ENCODE measurements at regions not wholly inside any gene's neighbourhood (a gene's known extent, or its start where the extent isn't known, plus 50 kb on each side); places are given as distances from the start of the nearest gene placed in this dataset.

GRCh38 chr10:6795541-6795940, 215.5 kb upstream of the PRKCQ start:
- BruUV-seq (replicated peaks), result no TSS peak
- ChIA-PET POLR2A (no interaction called here), CTCF (ENCODE audit: low intra/inter-chr PET ratio) (no interaction called here)
- no peaks in the 10 kb centered on the region for H3K79me2 ChIP-seq (ENCODE audit: control insufficient read depth, insufficient read depth, low read length)
- no peak for DNase-seq (ENCODE audit: extremely low read depth in 1 of 4, low spot score in 3 of 4)
- 0 out of 5 replicates have a peak, but pooled peaks cover 0 to 3% of the 10 kb centered on the region in 2 experiments for H3K4me1 ChIP-seq (replicated peaks in 1 of 2; ENCODE audit: control insufficient read depth in 2 of 2, insufficient read depth in 2 of 2, low read length in 2 of 2)
- no peak for FAIRE-seq
- H3K4me3 ChIP-seq, result no peak overlapping the region
- H3K9me1 ChIP-seq (ENCODE audit: control insufficient read depth, insufficient read depth, low read length), result no peaks in the 10 kb centered on the region
- no peak overlapping the region for H3K4me2 ChIP-seq (ENCODE audit: insufficient read depth, low read length)
- no peaks in the 10 kb centered on the region for H3K36me3 ChIP-seq (ENCODE audit: control insufficient read depth, insufficient read depth, low read length)
- WGBS (ENCODE audit: insufficient coverage, low coverage, missing lambda C conversion rate), result 0% methylated on average over 6 of the region's 6 CpGs
- no peaks in the 10 kb centered on the region for H4K20me1 ChIP-seq (replicated peaks; ENCODE audit: control insufficient read depth, insufficient read depth, low read length)
- H2AFZ ChIP-seq (ENCODE audit: low read depth, low read length), result no peak overlapping the region
- H3K9me3 ChIP-seq (replicated peaks; ENCODE audit: control insufficient read depth, insufficient read depth, low read depth, low read length), result no peaks in the 10 kb centered on the region
- H3K27me3 ChIP-seq (ENCODE audit: control insufficient read depth in 2 of 2, insufficient read depth in 2 of 2, low read length in 2 of 2), result peaks cover 7 to 11% of the 10 kb centered on the region in 2 experiments; a peak in 3 of 5 replicates
- TF ChIP-seq GABPB2 (CRISPR knock-in tag; conservative IDR thresholded peaks at IDR 0.05) (no peak), EP400 (IDR thresholded peaks at IDR 0.05) (no peak), ZNF551 (CRISPR knock-in tag; IDR thresholded peaks at IDR 0.05) (no peak), ZNF224 (CRISPR knock-in tag; IDR thresholded peaks at IDR 0.05) (no peak), POLR2G (IDR thresholded peaks at IDR 0.05; ENCODE audit: low read depth, low read length) (no peak), MYNN (IDR thresholded peaks at IDR 0.05) (no peak), MYNN (CRISPR knock-in tag; IDR thresholded peaks at IDR 0.05) (no peak), HNRNPLL (IDR thresholded peaks at IDR 0.05; ENCODE audit: low read depth, low read length, poor library complexity, severe bottlenecking) (no peak), ELF1 (tag; IDR thresholded peaks at IDR 0.05) (no peak), CREB5 (CRISPR knock-in tag; IDR thresholded peaks at IDR 0.05) (no peak), ATF2 (CRISPR knock-in tag; IDR thresholded peaks at IDR 0.05) (no peak), NR2C2 (CRISPR knock-in tag; IDR thresholded peaks at IDR 0.05) (no peak), NR2C2 (tag; IDR thresholded peaks at IDR 0.05) (no peak), BCL6 (CRISPR knock-in tag; IDR thresholded peaks at IDR 0.05) (no peak), PCBP2 (IDR thresholded peaks at IDR 0.05; ENCODE audit: low read depth, low read length, poor library complexity, severe bottlenecking) (no peak), U2AF1 (optimal IDR thresholded peaks at IDR 0.05; ENCODE audit: low read depth, low read length) (no peak), ZKSCAN3 (CRISPR knock-in tag; IDR thresholded peaks at IDR 0.05) (no peak), ELF2 (CRISPR knock-in tag; IDR thresholded peaks at IDR 0.05) (no peak), SAFB2 (IDR thresholded peaks at IDR 0.05; ENCODE audit: borderline replicate concordance, low read depth, low read length, severe bottlenecking) (no peak), SAP30 (IDR thresholded peaks at IDR 0.05; ENCODE audit: borderline replicate concordance, insufficient read depth, low read depth, low read length, poor library complexity, severe bottlenecking) (no peak), MLX (CRISPR knock-in tag; conservative IDR thresholded peaks at IDR 0.05) (no peak), ZFPM2 (CRISPR knock-in tag; IDR thresholded peaks at IDR 0.05) (no peak)
- no peak overlapping the region for H3K9ac ChIP-seq (ENCODE audit: insufficient read depth in 1 of 2, low read depth in 2 of 2, low read length in 2 of 2)
- ATAC-seq, result no peak
- intact Hi-C loops (cut with micrococcal nuclease), result no loop called here
- no peak overlapping the region for H3K27ac ChIP-seq (ENCODE audit: extremely low read depth, low read depth, low read length)
- in situ Hi-C loops (cut with MboI), result no loop called here
